ENCODE measurements at regions not wholly inside any gene's neighbourhood (a gene's known extent, or its start where the extent isn't known, plus 50 kb on each side); places are given as distances from the start of the nearest gene placed in this dataset.

DNA sequence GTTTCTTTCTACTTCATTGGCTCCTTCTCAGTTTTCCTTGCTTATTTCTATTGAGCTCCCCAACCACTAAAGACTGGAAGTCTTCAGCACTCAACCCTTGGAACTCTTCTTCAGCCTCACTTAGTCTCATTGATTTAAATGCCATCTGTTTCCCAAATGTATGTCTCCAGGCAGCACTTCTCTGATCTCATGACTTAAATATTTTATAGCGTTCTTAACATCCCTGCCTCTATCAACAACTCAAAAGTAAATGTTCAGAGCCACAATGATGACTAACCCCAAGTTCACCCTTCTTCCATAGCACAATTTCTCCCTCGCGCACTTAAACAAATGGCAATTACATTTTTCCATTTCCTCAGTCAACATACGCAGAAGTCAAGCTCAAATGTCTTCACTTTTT, 1393.3 kb downstream of the ARAP2 start:
- Histone ChIP-seq H2AK5ac (ENCODE audit: low read depth, low read length) (no peak overlapping the region), H3K79me2 (ENCODE audit: control insufficient read depth in 1 of 2, insufficient read depth in 2 of 2, low read length in 2 of 2) (no peaks in the 10 kb centered on the region), H3K18ac (ENCODE audit: extremely low read depth, low read length) (no peak overlapping the region), H3K79me1 (ENCODE audit: low read depth, low read length) (no peaks in the 10 kb centered on the region), H4K91ac (replicated peaks; ENCODE audit: insufficient read length, low read length) (no peak overlapping the region), H3K23ac (ENCODE audit: insufficient read length) (no peak overlapping the region), H4K20me1 (replicated peaks in 1 of 2; ENCODE audit: control insufficient read depth in 1 of 2, insufficient read depth in 2 of 2, low read length in 2 of 2) (no peaks in the 10 kb centered on the region), H3K4me3 (ENCODE audit: extremely low read depth in 1 of 4, insufficient read depth in 2 of 4, low read depth in 3 of 4, low read length in 4 of 4) (no peak overlapping the region), H2BK20ac (ENCODE audit: low read length) (no peak overlapping the region), H2BK12ac (ENCODE audit: low read depth, low read length) (no peak overlapping the region), H3K27me3 (replicated peaks in 1 of 4; ENCODE audit: control insufficient read depth in 3 of 4, extremely low read depth in 1 of 4, insufficient read depth in 3 of 4, low read length in 3 of 4) (no peaks in the 10 kb centered on the region), H3K27ac (ENCODE audit: low read depth, low read length) (no peak overlapping the region), H4K5ac (ENCODE audit: insufficient read length, low read depth, low read length) (no peak overlapping the region), H3K36me3 (ENCODE audit: control insufficient read depth in 2 of 4, insufficient read depth in 4 of 4, low read length in 3 of 4) (no peaks in the 10 kb centered on the region), H2AFZ (ENCODE audit: low read length) (no peak overlapping the region), H3K23me2 (ENCODE audit: low read depth, low read length) (0 out of 2 replicates have a peak, but pooled peaks cover 2% of the 10 kb centered on the region), H2BK15ac (ENCODE audit: low read length) (no peak overlapping the region), H3K9me3 (ENCODE audit: insufficient read depth in 2 of 2, low read depth in 1 of 2, low read length in 1 of 2) (no peaks in the 10 kb centered on the region), H3K4me2 (ENCODE audit: insufficient read depth in 1 of 2, low read depth in 2 of 2, low read length in 2 of 2) (no peak overlapping the region), H3K14ac (ENCODE audit: insufficient read length) (no peak overlapping the region), H3K56ac (replicated peaks; ENCODE audit: insufficient read length, low read depth, low read length) (no peak overlapping the region), H2BK120ac (replicated peaks; ENCODE audit: low read depth, low read length) (no peak overlapping the region), H3K4me1 (replicated peaks in 1 of 4; ENCODE audit: control insufficient read depth in 3 of 4, insufficient read depth in 4 of 4, low read length in 3 of 4) (no peaks in the 10 kb centered on the region), H3K9ac (replicated peaks in 1 of 4; ENCODE audit: extremely low read depth in 1 of 4, low read depth in 3 of 4, low read length in 3 of 4) (no peak overlapping the region), H4K8ac (ENCODE audit: extremely low read depth, insufficient read depth, low read length) (no peak overlapping the region), H2BK5ac (ENCODE audit: low read depth, low read length) (no peak overlapping the region), H3K4ac (replicated peaks; ENCODE audit: insufficient read length, low read depth, low read length) (no peak overlapping the region)
- DNase-seq (ENCODE audit: low read depth in 1 of 2, low spot score in 2 of 2) (no peak), FAIRE-seq (no peak)
- no peak for TF ChIP-seq CBX8 (IDR thresholded peaks at IDR 0.05; ENCODE audit: borderline replicate concordance, low read depth, low read length)
- no peak for TF ChIP-seq TEAD4 (IDR thresholded peaks at IDR 0.05; ENCODE audit: low read depth, low read length)
- TF ChIP-seq YY1 (IDR thresholded peaks at IDR 0.05; ENCODE audit: low read depth, low read length), result no peak
- no peak for TF ChIP-seq EP300 (IDR thresholded peaks at IDR 0.05; ENCODE audit: borderline replicate concordance in 1 of 2, low read depth in 2 of 2, low read length in 2 of 2)
- TF ChIP-seq SIX5 (IDR thresholded peaks at IDR 0.05; ENCODE audit: low read depth, low read length), result no peak
- WGBS, 2 experiments (ENCODE audit: extremely low coverage in 1 of 2, insufficient coverage in 1 of 2, insufficient read length in 1 of 2, insufficient replicate concordance in 2 of 2, low coverage in 1 of 2, low lambda C conversion rate in 2 of 2, missing lambda C conversion rate in 1 of 2), result 73% methylated on average over 4 of the region's 4 CpGs; no CpG with 5 or more reads in 1 of the 2 experiments
- POLR2A ChIA-PET (ENCODE audit: partially characterized antibody), result no interaction called here
- CTCF ChIA-PET (ENCODE audit: partially characterized antibody), result no interaction called here
